Endodermal cell (in vitro differentiated cells): ENCODE measurements at regions not wholly inside any gene's neighbourhood (a gene's known extent, or its start where the extent isn't known, plus 50 kb on each side); places are given as distances from the start of the nearest gene placed in this dataset.

Experiments used
- DNase-seq: peaks from one replicate; pipeline ENCODE4 v3.0.0-alpha.2; 2017
- H3K27ac ChIP-seq: 2 replicates; pipeline ENCODE4 v1.5.1; 2013; ENCODE audit warnings: mild to moderate bottlenecking, low read depth, low read length, moderate library complexity
- H3K27me3 ChIP-seq: 2 replicates; pipeline ENCODE4 v1.6.1; 2013; ENCODE audit warnings: mild to moderate bottlenecking, low read length, moderate library complexity; ENCODE audit not compliant: insufficient read depth, control insufficient read depth, poor library complexity, severe bottlenecking
- H3K36me3 ChIP-seq: 2 replicates; pipeline ENCODE4 v1.7.0; 2013; ENCODE audit warnings: mild to moderate bottlenecking, low read length, moderate library complexity; ENCODE audit not compliant: control insufficient read depth, insufficient read depth
- H3K4me1 ChIP-seq: one replicate; pipeline ENCODE4 v1.7.0; 2013; ENCODE audit warnings: low read length; ENCODE audit not compliant: control insufficient read depth, insufficient read depth
- H3K4me3 ChIP-seq: 2 replicates; pipeline ENCODE4 v1.5.1; 2013; ENCODE audit warnings: mild to moderate bottlenecking, low read length, moderate library complexity
- H3K9ac ChIP-seq: 2 replicates; pipeline ENCODE4 v1.6.1; 2013; ENCODE audit warnings: mild to moderate bottlenecking, low read length, moderate library complexity; ENCODE audit not compliant: poor library complexity, severe bottlenecking; ENCODE audit errors: extremely low read depth
- H3K9me3 ChIP-seq: 2 replicates; pipeline ENCODE4 v1.6.1; 2013; ENCODE audit warnings: mild to moderate bottlenecking, low read length, moderate library complexity; ENCODE audit not compliant: control insufficient read depth
- H3K27ac Mint-ChIP-seq: 2 replicates; pipeline ENCODE4 v1.8.0; 2020; ENCODE audit warnings: mixed read lengths
- H3K27me3 Mint-ChIP-seq: 2 replicates; pipeline ENCODE4 v1.8.0; 2021; ENCODE audit warnings: mild to moderate bottlenecking, mixed read lengths; ENCODE audit not compliant: insufficient read depth
- H3K36me3 Mint-ChIP-seq: 2 replicates; pipeline ENCODE4 v1.8.0; 2020; ENCODE audit warnings: low read depth, mixed read lengths
- H3K4me1 Mint-ChIP-seq: 2 replicates; pipeline ENCODE4 v1.8.0; 2020; ENCODE audit warnings: mixed read lengths
- H3K4me3 Mint-ChIP-seq: 2 replicates; pipeline ENCODE4 v1.8.0; 2020; ENCODE audit warnings: mild to moderate bottlenecking, moderate library complexity, mixed read lengths
- H3K9me3 Mint-ChIP-seq: 2 replicates; pipeline ENCODE4 v1.8.0; 2020; ENCODE audit warnings: mild to moderate bottlenecking, mixed read lengths
- WGBS, 2 experiments: methylation state at CpG; one replicate each; pipeline versions ENCODE4 v1.1.5 to v1.1.7; 2013; ENCODE audit warnings: missing lambda C conversion rate in 2 of 2, mixed read lengths in 1 of 2; ENCODE audit not compliant: insufficient coverage in 1 of 2, insufficient read length in 1 of 2; 5-methylcytosine and 5-hydroxymethylcytosine counted together
- TF ChIP-seq, protein P1 (sequence below): fragments of 200-600 bp; sonication (generic); conservative IDR thresholded peaks from 2 replicates; pipeline ENCODE4 v1.5.0; 2021; ENCODE audit warnings: antibody characterized with exemption, mild to moderate bottlenecking

DNA sequence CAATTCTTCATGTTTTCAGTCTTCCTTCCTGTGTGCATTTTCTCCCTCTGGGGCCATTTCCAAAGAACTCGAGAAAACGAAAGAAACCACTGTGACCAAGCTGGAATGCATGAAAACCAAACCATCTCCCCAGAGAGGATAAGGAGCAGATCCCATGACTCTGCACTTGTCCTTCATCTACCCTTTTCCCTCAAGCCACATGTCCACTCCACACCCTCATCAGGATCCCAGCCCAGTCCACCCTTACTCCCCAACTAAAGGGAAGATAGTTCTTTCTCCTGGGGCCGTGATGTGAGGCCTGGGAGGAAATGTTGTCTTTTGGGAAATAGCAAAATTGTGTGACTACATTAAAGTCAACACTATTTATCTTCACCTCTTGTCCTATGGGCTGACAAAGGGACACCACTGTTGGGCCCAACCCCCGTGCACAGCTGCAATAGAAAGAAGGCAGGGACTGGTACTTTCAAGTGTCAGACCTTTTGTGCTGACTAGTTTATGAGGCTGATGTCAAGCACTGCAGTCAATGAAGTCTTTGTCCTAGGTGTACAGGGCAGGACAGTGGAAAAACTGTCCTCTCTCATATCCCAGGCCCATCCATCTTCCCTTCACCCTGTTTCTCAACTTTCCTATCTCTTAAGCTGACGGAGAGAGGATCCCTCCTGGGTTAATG lies 487.1 kb upstream of the NR2F2 start:
- H3K27ac ChIP-seq: peak overlapping the region; percentile 71

DNA sequence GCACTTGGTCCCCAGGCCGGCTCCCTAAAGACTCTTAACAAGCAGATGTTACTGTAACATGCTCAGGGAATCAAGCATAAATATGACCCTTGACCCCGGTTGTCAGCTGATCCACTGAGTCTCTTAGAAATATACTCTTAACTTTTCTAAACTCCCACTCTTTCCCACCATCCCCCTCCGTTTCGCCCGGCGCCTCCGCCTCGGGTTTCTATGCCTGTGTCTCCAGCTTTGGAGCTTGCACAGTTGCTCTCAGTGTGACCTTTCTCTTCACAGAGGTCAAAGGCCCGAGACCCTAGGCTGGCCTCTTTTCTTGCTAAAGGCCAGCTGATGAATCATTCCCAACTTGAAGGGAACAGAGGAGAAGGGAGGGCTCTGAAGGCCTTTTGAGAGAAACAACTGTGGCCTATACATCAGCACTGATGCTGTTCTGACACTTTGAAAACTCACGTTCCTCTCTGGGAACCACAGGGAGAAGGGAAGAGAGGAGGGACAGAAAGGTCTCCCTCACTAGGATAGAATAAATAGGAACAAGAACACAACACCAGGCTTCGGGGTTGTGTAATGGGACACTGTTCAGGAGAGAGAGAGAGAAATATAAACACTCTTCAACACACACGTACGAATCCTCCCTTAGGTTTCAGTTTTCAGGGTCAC lies 484.5 kb upstream of the NR2F2 start:
- no peak overlapping the region for H3K27ac Mint-ChIP-seq
- H3K27me3 Mint-ChIP-seq: peaks cover 5% of the 10 kb centered on the region

More for the DNA sequence above, 487.1 kb upstream of the NR2F2 start:
- no peak overlapping the region for H3K9ac ChIP-seq
- H3K4me1 Mint-ChIP-seq: no peaks in the 10 kb centered on the region
- WGBS, 2 experiments: 90 to 93% methylated on average over 2 to 4 of the region's 5 CpGs
- no peaks in the 10 kb centered on the region for H3K4me1 ChIP-seq
- no peaks in the 10 kb centered on the region for H3K36me3 ChIP-seq
- peaks cover 5% of the 10 kb centered on the region for H3K27me3 Mint-ChIP-seq
- no peak overlapping the region for H3K27ac Mint-ChIP-seq
- no peaks in the 10 kb centered on the region for H3K9me3 Mint-ChIP-seq
- no peaks in the 10 kb centered on the region for H3K27me3 ChIP-seq
- no peak overlapping the region for H3K4me3 Mint-ChIP-seq
- TF ChIP-seq, protein P1, sequence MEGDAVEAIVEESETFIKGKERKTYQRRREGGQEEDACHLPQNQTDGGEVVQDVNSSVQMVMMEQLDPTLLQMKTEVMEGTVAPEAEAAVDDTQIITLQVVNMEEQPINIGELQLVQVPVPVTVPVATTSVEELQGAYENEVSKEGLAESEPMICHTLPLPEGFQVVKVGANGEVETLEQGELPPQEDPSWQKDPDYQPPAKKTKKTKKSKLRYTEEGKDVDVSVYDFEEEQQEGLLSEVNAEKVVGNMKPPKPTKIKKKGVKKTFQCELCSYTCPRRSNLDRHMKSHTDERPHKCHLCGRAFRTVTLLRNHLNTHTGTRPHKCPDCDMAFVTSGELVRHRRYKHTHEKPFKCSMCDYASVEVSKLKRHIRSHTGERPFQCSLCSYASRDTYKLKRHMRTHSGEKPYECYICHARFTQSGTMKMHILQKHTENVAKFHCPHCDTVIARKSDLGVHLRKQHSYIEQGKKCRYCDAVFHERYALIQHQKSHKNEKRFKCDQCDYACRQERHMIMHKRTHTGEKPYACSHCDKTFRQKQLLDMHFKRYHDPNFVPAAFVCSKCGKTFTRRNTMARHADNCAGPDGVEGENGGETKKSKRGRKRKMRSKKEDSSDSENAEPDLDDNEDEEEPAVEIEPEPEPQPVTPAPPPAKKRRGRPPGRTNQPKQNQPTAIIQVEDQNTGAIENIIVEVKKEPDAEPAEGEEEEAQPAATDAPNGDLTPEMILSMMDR: no peak
- DNase-seq: no peak
- H3K9me3 ChIP-seq: no peaks in the 10 kb centered on the region
- no peaks in the 10 kb centered on the region for H3K36me3 Mint-ChIP-seq
- no peak overlapping the region for H3K4me3 ChIP-seq

DNA sequence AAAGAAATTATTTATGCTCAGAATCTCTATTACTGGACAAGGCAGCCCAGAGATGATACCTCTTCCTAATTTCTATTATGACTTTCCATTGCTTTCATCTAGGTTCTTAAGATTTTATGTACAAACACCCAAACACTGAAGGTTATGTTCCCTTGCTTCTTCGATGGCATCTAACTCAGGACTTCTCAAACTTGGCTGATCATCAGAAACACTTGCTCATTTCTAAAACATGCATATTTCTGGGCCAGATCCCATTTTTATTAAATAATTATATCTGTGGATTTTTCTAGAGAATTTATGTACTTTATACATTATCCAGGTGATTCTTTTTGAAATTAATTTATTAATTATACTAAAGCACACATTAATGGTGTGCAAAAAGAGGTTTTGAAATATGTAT lies 482.4 kb upstream of the NR2F2 start:
- H3K27ac Mint-ChIP-seq: no peak overlapping the region
- no peaks in the 10 kb centered on the region for H3K36me3 Mint-ChIP-seq
- H3K27me3 ChIP-seq: no peaks in the 10 kb centered on the region
- no peaks in the 10 kb centered on the region for H3K27me3 Mint-ChIP-seq
- H3K4me1 Mint-ChIP-seq: no peaks in the 10 kb centered on the region
- DNase-seq: no peak
- no peak overlapping the region for H3K4me3 Mint-ChIP-seq
- WGBS, 2 experiments: 80 to 94% methylated on average over 1 of the region's 1 CpG
- TF ChIP-seq, protein P1: no peak
- no peak overlapping the region for H3K27ac ChIP-seq
- no peak overlapping the region for H3K9ac ChIP-seq
- no peak overlapping the region for H3K4me3 ChIP-seq
- no peaks in the 10 kb centered on the region for H3K9me3 Mint-ChIP-seq
- no peaks in the 10 kb centered on the region for H3K4me1 ChIP-seq
- H3K9me3 ChIP-seq: no peaks in the 10 kb centered on the region
- no peaks in the 10 kb centered on the region for H3K36me3 ChIP-seq

More for the DNA sequence above, 484.5 kb upstream of the NR2F2 start:
- Mint-ChIP-seq H3K9me3 (no peaks in the 10 kb centered on the region), H3K4me1 (no peaks in the 10 kb centered on the region), H3K4me3 (no peak overlapping the region), H3K36me3 (no peaks in the 10 kb centered on the region)
- Histone ChIP-seq H3K36me3 (no peaks in the 10 kb centered on the region), H3K4me3 (no peak overlapping the region), H3K9ac (no peak overlapping the region), H3K4me1 (no peaks in the 10 kb centered on the region), H3K9me3 (no peaks in the 10 kb centered on the region), H3K27ac (peak overlapping the region; percentile 83), H3K27me3 (no peaks in the 10 kb centered on the region)
- no peak for DNase-seq
- TF ChIP-seq, protein P1: no peak
- 82 to 100% methylated on average over 1 to 13 of the region's 13 CpGs for WGBS, 2 experiments
